ENCODE measurements at regions not wholly inside any gene's neighbourhood (a gene's known extent, or its start where the extent isn't known, plus 50 kb on each side); places are given as distances from the start of the nearest gene placed in this dataset.

DNA sequence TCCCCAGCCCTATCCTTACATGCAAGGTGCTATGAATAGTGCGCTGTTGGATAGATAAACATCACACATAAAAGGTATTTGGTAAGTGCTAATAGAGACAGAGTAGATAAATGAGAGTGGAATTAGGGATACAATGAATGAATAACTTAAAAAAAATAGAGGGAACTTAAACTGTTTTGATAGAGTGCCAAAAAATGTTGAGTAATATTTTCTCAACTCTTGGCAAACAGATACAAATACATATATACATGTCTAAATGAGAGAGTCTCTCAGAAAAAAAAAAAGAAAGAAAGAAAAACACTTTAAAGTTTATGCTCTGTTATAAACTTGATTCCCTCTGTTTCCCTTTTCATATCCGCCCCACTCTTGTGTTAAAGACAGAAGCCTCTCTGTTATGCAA lies 667.4 kb downstream of the ROBO2 start:
- ATAC-seq = peak; percentile 61

DNA sequence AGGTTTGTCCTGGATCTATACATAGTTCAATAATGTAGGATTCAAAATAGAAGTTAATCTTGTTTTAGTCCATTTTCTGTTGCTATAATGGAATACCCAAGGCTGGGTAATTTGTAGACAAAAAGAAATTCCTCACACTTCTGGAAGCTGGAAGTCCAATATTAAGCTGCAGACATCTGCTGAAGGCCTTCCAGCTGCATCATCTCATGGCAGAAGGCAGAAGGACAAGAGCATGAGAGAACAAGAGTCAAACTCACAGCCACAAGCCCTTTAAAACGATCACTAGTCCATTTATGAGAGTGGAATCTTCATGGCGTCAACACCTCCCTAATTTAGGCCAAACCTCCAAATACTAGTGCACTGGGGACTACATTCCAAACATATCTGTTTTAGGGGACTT lies 669.3 kb downstream of the ROBO2 start:
- ATAC-seq = no peak

DNA sequence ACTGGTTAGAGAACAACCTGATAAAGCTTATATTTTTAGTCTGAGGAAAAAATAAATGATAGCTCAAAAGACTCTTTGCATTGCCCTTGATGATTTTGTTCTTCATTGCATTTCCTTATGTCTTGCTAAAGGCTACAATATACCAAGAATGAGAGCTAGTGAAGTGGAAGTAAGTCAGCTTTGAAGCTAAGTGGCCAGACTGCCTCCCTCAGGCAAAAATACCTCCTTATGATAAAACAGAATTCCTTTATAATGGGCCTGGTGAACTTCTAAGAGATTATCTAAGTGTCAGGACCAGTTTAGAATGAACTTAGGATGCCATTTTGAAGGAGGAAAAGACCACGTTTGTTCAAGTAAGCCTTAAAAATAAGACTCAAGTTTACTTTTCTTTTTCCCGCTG lies 678.4 kb downstream of the ROBO2 start:
- ATAC-seq = no peak

DNA sequence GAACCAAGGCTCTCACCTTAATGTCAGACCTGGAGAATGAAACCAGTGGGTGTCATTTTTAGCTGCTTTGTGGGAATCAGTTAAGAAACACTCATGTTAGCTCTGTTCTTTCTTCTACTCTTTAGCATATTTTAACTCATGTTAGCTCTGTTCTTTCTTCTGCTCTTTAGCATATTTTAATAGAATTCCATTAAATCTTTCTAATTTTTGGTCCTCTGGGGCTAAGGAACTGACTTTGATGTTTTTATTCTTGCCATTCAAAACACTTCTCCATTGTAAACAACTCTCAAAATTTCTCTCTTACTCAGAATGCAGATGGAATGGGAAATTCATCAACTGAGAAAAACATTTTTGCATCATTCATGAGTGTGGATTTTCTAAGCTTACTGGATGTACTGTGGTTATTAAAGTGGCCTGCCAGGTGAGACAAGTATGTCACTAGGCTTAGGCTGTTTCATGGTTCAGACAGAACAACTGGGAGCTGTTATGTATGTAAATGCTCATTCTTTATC lies 680.6 kb downstream of the ROBO2 start:
- ATAC-seq = no peak

DNA sequence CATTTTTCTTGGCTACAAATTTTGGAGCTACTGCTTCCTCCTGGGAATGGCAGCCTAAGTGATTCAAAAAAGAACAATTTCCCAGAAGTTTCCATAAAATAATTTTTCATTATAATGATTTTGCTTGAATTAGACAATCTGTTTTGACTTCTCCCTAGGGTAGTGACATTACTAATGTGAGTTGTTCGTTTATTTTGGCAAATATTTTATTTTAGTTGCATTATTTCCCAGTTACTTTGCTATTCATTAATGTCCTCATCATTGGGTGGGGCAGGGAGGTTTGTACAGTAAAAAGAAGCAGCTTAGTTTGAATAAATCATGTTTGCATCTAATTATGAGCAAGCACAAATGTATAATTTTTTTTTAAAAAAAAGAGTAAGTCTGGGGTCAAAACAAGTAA lies 686.6 kb downstream of the ROBO2 start:
- ATAC-seq = no peak

DNA sequence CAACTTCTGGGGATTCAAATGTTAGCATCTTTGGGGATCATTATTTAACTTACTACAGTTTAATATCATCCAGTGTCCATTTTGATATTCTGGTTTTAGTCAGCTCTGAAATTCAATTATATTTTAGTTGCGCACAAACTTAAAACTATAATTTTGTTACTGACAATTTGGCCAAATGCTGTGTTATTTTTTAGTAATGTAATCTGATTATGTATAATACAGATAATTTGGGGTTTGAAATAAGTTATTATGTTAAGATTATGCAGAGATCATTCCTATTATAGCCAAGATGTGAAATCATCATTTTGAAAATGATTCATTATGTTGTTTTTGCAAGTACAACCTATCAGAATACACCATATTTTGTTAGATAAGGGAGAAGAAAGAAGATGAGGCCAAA lies 706.1 kb downstream of the ROBO2 start:
- ATAC-seq = no peak

DNA sequence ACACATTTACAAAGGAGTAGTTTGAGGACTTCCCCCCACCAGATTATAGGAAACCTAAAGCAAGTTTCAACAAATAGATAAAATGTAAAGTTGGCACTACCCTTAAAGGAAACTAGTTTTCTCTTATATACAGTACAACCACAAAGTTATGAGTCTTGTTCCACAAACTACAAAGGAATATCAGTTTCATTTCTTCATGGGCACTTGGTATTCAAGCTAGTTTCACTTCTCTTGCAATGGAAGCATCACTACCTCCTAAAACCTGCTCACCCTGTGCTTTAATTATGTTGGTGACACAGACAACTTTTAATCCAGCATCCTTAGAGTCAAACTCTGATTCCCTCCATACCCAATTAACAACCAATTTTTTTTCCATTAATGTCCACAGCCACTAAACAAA lies 707.0 kb downstream of the ROBO2 start:
- no peak for ATAC-seq

DNA sequence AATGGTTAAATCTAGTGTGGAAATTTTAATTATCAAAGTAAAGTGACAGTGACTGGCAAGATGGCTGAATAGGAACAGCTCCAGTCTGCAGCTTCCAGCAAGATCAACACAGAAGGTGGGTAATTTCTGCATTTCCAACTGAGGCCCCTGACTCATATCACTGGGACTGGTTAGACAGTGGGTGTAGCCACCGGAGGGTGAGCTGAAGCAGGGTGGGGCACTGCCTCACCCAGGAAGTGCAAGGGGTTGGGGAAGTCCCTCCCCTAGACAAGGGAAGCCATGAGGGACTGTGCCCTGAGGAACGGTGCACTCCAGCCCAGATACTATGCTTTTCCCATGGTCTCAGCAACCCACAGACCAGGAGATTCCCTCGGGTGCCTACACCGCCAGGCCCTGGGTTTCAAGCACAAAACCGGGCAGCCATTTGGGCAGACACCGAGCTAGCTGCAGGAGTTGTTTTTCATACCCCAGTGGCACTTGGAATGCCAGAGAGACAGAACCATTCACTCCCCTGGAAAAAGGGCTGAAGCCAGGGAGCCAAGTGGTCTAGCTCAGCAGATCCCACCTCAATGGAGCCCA lies 716.6 kb downstream of the ROBO2 start:
- peak; percentile 37 for ATAC-seq

DNA sequence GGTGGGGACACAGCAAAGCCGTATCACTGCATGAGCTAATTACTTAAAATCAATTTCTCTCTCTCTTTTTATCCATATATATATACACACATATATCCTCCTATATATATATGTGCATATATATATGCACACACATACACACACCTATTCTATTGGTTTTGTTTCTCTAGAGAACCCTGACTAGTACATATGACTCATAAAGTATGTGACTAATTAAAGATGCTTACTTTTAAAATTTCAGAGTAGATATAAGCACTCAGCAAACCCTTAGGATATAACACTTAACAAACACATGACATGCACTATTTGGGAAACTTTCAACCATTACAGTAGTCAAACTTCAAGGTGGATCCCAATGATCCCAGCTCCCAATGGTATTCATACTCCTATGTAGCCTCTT lies 732.6 kb downstream of the ROBO2 start:
- ATAC-seq = peak; percentile 76

DNA sequence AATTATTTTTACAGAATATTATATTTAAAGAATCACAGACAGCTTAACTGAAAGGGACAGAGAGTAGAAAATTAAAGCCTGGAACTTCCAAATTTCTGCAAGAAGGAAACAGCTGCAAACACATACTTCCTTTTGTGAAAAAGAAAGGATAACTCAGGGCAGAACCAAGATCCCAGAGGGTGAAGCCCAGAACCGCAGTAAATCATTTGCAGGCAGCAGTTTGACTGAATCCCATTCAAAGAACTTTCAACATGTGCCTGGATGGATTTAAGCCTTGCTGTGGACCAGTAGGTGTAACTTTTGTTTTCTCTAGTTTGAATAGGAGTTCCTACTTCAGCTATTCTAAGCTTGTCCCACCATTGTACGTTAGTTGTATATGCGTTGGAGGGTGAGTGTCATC lies 733.2 kb downstream of the ROBO2 start:
- no peak for ATAC-seq

DNA sequence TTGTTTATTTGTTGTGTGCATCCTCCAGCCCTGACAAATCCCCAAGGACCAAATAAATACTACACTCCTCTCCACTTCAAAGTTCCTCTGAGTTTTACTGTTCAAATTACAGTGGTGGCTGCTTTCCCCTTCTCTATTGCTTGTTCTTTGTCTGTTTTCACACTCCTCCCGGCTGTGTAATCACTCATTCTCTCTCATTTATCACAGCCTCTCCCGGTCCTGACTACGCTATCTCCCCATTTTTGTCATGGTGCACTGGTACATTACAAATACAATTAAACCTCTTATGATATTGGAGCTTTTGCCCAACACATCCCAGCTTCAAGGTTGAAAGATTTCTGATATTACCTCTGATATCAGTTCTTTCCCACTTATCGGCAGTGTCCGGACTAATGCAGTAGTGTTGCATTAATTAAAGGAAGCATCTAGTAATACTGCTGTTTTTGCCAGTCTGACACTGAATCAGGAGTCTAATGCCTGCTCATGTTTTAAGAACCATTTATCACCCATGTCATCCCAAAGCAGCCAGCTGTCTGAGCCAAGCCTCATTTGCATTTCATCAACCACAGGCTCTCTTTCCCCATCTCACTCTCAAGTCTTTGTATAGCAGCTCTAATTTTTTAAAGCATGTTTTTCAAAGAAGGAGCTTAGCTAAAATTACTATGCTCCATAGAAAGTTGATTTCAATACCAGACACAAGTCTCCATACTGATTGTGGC lies 740.5 kb downstream of the ROBO2 start:
- ATAC-seq = peak; percentile 45

DNA sequence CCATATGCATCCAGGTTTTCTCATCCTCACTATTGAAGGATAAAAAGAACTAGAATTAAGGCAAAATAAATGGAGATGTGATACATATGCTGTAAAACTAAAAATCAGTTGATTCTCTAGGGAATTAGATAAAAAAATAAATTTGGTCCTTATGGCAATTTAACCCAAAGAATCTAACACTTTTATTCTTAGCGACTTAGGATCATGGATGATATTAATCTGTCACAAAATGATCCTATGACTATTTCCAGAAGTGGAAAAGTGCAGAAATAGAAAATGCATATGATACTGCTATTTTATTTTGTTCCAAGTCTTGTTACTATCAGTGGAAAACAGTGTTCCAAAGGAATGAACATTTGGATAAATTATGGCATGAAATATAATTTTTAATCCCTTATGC lies 746.3 kb downstream of the ROBO2 start:
- no peak for ATAC-seq

DNA sequence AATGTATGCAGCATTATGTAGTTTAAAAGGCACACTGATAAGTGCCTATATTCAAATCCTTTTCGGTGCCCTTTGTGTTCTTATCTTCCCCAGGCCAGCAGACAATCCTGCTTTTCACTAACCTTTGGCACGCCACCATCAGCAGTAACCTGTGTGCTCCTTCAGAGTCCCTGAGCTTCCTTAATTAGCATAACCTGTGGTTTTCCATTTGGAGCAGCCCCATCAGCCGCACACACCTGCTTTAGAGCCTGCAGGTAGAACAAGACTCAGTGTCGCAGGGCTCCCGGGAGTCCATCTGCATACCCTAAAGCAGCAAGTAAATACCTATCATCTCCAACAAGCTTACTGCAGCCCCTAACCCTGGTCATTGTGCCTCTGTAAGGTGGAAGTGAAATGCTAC lies 755.1 kb downstream of the ROBO2 start:
- peak; percentile 20 for ATAC-seq

DNA sequence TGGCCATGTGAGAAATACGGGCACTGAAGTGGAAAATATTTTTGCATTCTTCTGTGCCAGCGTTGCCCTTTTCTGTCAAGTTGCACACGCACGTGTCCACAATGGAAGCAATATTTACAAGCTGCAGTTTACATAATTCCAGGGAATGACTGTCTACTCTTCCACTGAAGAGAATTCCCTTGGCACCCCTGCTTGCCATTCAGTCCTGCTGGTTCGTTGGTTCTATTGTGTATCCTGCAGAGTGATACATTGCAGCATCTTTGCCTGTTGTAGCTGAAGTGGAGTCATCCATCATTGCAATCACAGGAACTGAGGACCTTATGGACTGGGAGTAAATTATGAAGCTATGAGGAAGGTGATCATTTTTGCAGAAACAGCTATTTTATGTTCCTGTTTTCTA lies 759.4 kb downstream of the ROBO2 start:
- no peak for ATAC-seq

DNA sequence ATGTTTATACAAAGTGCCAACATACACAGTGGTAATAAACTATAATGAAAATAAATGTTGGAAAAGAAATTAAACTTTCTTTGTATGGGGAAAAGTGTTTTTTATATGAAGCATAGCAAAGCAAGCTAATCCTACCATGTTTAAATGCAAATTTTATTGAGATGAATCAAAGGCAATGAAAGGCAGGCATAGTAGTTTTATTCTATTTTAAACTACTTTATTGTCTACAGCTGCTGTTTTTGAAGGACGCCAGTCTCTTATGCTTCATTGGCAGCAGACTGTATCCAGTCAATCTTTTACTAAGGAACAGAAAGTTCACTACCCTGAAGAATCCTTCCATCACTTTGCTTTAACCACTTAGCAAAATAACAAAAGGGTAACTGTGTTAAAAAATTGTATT lies 761.0 kb downstream of the ROBO2 start:
- no peak for ATAC-seq

DNA sequence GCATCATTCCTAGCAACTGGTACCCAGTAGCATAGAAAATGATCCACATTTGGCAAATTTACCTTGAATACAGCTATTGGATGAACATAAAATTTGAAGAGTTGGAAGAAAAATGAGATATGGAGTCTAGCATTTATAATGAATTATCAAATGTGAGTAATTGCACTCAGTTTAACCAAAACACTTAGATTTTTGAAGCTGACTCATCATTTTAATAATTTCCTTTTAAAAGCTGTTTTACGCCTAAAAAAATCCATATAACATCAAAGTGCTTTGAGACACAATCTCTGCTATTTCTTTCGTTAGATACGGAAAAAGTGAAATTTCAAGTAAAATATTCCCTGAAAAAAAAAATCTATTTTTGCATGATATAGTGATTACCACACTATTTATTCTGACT lies 767.4 kb downstream of the ROBO2 start:
- no peak for ATAC-seq

DNA sequence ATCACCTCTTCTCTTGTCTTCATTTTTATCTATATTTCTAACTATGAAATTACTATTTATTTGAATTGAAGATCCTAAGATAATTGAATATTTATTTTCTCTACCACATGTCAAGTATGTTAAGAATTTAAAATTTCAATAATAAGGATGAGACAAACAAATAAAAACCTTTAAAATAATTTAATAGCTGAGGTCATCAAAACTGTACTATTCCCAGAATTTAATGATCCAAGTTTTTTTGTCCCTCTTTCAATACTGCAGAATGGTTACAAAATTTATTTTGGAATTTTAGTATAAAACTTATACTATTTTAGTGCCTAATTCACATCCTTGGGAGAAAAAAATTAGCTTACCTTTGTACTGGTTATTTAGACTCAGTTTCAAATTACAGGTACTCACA lies 774.9 kb downstream of the ROBO2 start:
- ATAC-seq = no peak

DNA sequence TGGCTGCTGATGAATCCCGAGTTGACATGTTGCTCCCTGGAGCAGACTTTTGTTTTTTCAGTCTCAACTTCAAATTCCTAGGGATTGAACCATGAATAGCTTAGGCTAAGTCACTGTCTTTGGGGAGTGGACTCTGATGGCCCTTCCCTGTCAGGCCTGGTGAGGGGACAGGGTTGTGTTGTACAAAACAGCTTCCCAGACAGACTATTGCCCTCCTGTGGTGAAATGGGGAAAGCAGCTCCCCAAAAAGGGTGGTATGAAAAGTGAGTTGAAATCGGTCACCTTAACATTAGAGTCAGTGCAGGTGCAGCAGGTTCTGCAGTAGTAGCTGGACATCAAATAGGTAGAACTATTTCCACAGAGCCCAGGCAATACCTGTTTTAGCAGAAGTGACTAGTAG lies 775.6 kb downstream of the ROBO2 start:
- ATAC-seq = no peak

DNA sequence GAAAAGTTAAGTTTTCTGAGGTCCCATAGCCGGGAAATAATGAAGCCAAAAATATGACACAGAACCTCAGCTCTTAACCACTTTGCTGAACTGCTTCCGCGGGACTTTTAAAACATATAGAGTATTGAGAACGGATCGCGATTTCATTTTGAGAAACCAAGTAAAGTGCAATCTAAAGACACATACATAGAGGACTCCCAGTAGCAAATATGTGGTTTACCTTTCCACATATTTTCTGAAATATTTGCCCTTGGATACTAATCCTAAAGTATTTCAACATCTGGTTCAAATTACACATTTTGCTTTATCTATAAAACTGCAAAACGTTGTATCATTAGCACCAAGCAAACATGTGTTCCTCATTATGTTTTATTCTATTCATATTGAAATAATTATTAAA lies 776.5 kb downstream of the ROBO2 start:
- no peak for ATAC-seq

DNA sequence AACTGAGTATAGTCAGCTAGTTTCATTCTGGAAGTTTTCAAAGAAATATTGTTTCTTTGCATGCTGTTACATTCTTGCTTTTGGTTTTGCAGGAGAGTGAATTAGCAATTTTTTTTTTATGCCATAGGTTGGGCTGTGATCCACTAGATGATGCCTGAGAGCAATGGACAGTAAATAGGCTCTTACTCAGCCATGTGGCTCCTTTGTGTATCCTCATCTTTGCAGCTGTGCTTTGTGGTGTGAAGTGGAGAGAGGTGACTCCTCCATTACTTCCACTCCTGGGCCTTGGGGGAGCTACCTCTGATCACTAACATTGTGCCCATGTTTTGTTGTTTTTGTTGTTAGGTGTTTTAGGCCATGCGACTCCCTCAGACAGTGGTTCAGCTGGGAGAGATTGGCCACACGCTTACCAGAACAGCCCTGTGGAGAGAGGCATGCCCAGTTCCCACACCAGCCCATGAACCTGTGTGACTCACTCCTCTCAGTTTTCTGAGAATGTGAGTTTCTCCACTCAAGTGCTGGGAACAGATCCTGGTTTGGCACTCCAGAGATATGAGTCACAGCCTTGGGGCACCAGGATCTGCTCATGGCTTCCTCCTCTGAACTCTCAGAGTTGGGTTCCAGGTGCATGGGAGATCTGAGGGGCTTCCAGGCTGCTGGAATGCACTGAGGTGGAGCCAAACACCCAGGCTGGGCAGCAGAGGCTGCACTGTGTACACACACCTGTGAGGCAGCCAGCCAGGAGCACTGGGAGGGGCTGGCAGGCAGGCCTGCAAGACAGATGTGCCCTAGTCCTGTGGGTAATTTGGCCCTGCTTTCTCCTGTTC lies 785.3 kb downstream of the ROBO2 start:
- peak; percentile 98 for ATAC-seq

DNA sequence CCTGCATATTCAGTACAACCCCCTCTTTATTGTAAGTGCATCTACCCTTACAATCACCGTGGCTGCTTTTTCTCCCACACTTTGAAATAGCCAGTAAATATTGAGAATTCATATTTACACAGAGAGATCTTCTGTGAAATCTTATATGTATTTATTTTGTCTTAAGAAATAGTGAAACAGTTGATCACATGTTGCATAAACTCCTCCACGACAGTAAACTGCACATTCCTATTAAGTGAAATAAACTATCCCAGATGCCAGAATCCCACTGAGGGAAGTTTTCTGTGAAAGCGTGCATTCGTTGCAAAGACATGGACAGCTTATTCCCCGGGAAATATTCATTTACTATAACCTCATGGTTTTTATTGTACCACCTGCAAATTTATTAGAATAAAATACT lies 796.0 kb downstream of the ROBO2 start:
- ATAC-seq = no peak

DNA sequence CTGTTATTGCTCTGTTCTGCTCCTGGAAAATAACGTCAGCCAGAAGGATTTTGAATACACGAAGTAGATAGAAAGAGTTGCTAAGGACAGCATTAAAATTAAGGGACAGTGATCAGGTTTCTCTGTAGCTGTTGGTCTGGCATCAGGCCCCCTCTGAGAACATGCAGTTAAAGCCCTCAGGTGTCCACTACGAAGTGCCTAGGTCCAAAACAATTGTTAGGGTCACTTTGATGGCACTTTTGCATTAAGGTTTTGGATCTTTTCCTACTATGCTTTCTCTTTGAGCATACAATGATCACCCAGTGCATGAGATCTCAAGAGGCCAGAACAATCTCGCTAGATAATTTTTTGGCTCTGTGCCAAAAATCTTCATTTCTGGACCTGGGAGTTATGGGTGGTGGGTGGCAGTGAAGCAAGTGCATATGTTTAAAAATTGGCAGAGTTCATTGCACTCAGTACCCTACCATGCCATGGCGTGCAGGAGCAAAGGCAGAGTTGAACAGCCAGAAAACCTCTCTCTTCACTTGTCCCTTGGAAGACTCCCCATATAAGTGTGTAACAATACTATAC lies 797.6 kb downstream of the ROBO2 start:
- no peak for ATAC-seq

DNA sequence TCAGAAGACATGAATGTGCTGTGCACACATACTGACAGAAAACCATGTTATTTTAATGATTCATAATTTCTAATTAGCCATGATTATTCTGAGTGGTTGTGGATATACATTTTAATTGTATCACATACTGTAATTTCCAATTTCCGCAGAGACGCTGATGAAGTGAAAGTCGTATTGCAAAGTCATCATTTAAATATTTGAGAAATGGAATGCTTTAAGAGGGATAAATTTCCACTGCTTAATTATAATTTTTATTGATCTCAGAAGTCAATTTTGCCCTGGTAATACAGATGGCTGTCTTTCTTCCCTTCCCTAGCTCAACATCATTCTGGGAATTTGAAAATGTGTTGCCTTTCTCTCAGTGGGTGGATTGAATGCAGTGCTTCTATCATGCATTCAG lies 819.3 kb downstream of the ROBO2 start:
- no peak for ATAC-seq
